Heart left ventricle (tissue), 16 donors: ENCODE measurements at regions not wholly inside any gene's neighbourhood (a gene's known extent, or its start where the extent isn't known, plus 50 kb on each side); places are given as distances from the start of the nearest gene placed in this dataset.

Experiments
- ATAC-seq, 4 donors: fragments of 200-7000 bp; cut with Tn5 transposase; one replicate each; pipeline ENCODE4 v1.9.1; 2020 to 2022; ENCODE audit warnings: moderate library complexity in 4 of 4, mild to moderate bottlenecking in 3 of 4, moderate number of reproducible peaks in 1 of 4
- DNase-seq, 5 donors: peaks; one replicate each; pipeline ENCODE4 v3.0.0-alpha.2; 2020
- H3K27ac ChIP-seq, 12 donors: fragments of 200-600 bp; sonication (generic) in 4 of 12; one replicate each; pipeline versions ENCODE4 v1.5.0 to v1.8.0; 2016 to 2022; ENCODE audit warnings: mild to moderate bottlenecking in 2 of 12
- H3K27me3 ChIP-seq, 9 donors: fragments of 200-600 bp; sonication (generic) in 2 of 9; one replicate each; pipeline versions ENCODE4 v1.5.1 to v1.8.0; 2016 to 2022; ENCODE audit warnings: mild to moderate bottlenecking in 3 of 9
- H3K36me3 ChIP-seq, 9 donors: fragments of 200-600 bp; sonication (generic) in 2 of 9; one replicate each; pipeline versions ENCODE4 v1.5.0 to v1.8.0; 2018 to 2022; ENCODE audit warnings: mild to moderate bottlenecking in 2 of 9
- H3K4me1 ChIP-seq, 12 donors: fragments of 200-600 bp; sonication (generic) in 4 of 12; one replicate each; pipeline versions ENCODE4 v1.5.0 to v1.8.0; 2016 to 2022; ENCODE audit warnings: mild to moderate bottlenecking in 3 of 12
- H3K4me3 ChIP-seq, 12 donors: fragments of 200-600 bp; sonication (generic) in 4 of 12; one replicate each; pipeline versions ENCODE4 v1.5.0 to v1.8.0; 2017 to 2022; ENCODE audit warnings: mild to moderate bottlenecking in 9 of 12, moderate library complexity in 4 of 12
- H3K9me3 ChIP-seq, 12 donors: fragments of 200-600 bp; sonication (generic) in 4 of 12; one replicate each; pipeline versions ENCODE4 v1.5.0 to v1.8.0; 2016 to 2022; ENCODE audit warnings: mild to moderate bottlenecking in 1 of 12
- POLR2A ChIP-seq, 2 donors: fragments of 450-650 bp; IDR thresholded peaks; one replicate each; pipeline ENCODE4 v1.6.1; 2017; ENCODE audit warnings: antibody characterized with exemption in 2 of 2, mild to moderate bottlenecking in 2 of 2, moderate library complexity in 2 of 2
- WGBS, 4 donors: extraction: QIAGEN DNeasy Blood & Tissue Kit in 2 of 4; methylation state at CpG; one replicate each; pipeline versions ENCODE4 v1.1.5 to v1.1.7; 2013 to 2018; 5-methylcytosine and 5-hydroxymethylcytosine counted together
- intact Hi-C, 10 donors: fragments of 100-400 bp; cut with DNase I; formaldehyde crosslinking; loops; one replicate each; pipeline versions ENCODE4 v1.11.1 to v1.14.2; 2022
- TF ChIP-seq, protein P1 (sequence below), 12 donors: fragments of 200-600 bp; sonication (generic) in 4 of 12; IDR thresholded peaks; one replicate each; pipeline versions ENCODE4 v1.5.0 to v1.8.0; 2018 to 2022; ENCODE audit warnings: antibody characterized with exemption in 12 of 12, mild to moderate bottlenecking in 5 of 12
- donor health status: ischemic (EF 13 %, LVEDD 7.1; RV severe dilation, severe dysfunction).
- donor health status: healthy with polysubstance abuse.
- donor health status: DM: no; HTN: yes; CAD: no.
- donor health status: DM: no; HTN: no; CAD: no.
- donor health status: ischemic (EF 25% LVEDD 6.9; RV normal size, moderate dysfunction).
- donor health status: ischemic (EF 25% LVEDD 5.7; RV mildly dilated, moderate dysfunction).
- donor health status: healthy.
- donor health status: DM: yes; HTN: yes; CAD: no.
- donor health status: ischemic (EF 35%, LVEDD 5.7; RV mildly dilated, moderate dysfunction).
- donor health status: nonischemic (EF 11% LVEDD 7.7; RV severe dilation, severe dysfunction).
- donor health status: DM: yes; HTN: yes; CAD: no.
- donor health status: PGD.
- donor health status: ischemic (EF 29% LVEDD 5.4; RV normal size, mild dysfunction).
- donor health status: nonischemic (EF 23%, LVEDD 6.1; RV moderate dilation, normal function).

DNA sequence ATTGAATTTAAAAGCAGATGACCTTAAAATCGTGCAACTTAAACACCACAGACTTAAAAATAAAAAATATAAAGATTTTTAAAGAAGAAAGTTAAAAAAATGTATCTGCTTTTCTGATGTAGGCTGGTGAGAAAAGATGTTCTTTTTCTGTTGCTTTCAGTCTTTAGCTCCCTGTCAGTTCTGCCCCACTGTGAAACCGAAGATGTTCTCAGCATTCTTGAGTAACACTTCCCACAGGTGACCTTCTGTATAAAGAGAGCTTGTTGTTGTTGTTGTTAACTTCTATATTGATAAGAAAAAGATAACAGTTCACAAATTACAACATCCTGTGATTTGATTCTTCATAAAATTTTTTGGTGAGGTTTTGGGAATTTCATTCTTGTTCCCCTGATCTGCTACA lies 377.9 kb upstream of the RGS6 start:
- H3K27ac ChIP-seq = peak overlapping the region in 1 of 12 donors; percentile 53
- H3K9me3 ChIP-seq = no peaks in the 10 kb centered on the region
- no peaks in the 10 kb centered on the region for H3K27me3 ChIP-seq
- no peak overlapping the region for H3K4me3 ChIP-seq
- H3K4me1 ChIP-seq = peaks cover 0 to 24% (median 0%) of the 10 kb centered on the region in 12 donors
- no peak for DNase-seq
- no peaks in the 10 kb centered on the region for H3K36me3 ChIP-seq
- WGBS, 4 donors = 87 to 94% (median 92%) methylated on average over 2 of the region's 2 CpGs
- TF ChIP-seq POLR2A (IDR thresholded peaks at IDR 0.05) = no peak
- TF ChIP-seq, protein P1, sequence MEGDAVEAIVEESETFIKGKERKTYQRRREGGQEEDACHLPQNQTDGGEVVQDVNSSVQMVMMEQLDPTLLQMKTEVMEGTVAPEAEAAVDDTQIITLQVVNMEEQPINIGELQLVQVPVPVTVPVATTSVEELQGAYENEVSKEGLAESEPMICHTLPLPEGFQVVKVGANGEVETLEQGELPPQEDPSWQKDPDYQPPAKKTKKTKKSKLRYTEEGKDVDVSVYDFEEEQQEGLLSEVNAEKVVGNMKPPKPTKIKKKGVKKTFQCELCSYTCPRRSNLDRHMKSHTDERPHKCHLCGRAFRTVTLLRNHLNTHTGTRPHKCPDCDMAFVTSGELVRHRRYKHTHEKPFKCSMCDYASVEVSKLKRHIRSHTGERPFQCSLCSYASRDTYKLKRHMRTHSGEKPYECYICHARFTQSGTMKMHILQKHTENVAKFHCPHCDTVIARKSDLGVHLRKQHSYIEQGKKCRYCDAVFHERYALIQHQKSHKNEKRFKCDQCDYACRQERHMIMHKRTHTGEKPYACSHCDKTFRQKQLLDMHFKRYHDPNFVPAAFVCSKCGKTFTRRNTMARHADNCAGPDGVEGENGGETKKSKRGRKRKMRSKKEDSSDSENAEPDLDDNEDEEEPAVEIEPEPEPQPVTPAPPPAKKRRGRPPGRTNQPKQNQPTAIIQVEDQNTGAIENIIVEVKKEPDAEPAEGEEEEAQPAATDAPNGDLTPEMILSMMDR (IDR thresholded peaks at IDR 0.05) = no peak
- no peak for ATAC-seq
- intact Hi-C loops = no loop called here

DNA sequence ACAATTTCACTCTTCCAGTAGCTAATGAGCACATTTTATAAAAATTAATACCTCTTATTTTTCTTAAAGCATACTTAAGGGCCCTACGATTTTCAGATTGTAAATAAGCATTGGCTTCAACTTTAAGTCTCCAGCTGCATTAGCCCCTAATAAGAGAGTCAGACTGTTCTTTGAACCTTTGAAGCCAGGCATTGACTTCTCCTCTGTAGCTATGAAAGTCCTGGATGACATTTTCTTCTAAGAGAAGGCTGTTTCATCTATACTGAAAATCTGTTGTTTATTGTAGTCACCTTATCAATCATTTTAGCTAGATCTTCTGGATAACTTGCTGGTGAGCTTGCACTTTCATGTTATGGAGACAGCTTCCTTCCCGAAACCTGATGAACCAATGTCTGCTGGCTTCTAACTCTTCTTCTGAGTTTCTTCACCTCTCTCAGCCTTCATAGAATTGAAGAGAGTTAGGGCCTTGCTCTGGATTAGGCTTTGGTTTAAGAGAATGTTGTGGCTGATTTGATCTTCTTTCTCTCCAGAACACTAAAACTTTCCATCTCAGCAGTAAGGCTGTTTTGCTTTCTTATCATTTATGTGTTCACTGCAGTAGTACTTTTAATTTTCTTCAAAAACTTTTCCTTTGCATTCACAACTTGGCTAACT lies 377.1 kb upstream of the RGS6 start:
- H3K4me3 ChIP-seq = no peak overlapping the region
- 96 to 99% (median 96%) methylated on average over 2 of the region's 2 CpGs for WGBS, 4 donors
- no peak for DNase-seq
- H3K27ac ChIP-seq = peak overlapping the region in 2 of 12 donors; percentile 8 to 53
- no peaks in the 10 kb centered on the region for H3K9me3 ChIP-seq
- intact Hi-C loops = no loop called here
- ATAC-seq = no peak
- no peaks in the 10 kb centered on the region for H3K36me3 ChIP-seq
- no peak for TF ChIP-seq POLR2A (IDR thresholded peaks at IDR 0.05)
- TF ChIP-seq, protein P1 (IDR thresholded peaks at IDR 0.05) = no peak
- peaks cover 0 to 22% (median 0%) of the 10 kb centered on the region in 12 donors for H3K4me1 ChIP-seq
- no peaks in the 10 kb centered on the region for H3K27me3 ChIP-seq

DNA sequence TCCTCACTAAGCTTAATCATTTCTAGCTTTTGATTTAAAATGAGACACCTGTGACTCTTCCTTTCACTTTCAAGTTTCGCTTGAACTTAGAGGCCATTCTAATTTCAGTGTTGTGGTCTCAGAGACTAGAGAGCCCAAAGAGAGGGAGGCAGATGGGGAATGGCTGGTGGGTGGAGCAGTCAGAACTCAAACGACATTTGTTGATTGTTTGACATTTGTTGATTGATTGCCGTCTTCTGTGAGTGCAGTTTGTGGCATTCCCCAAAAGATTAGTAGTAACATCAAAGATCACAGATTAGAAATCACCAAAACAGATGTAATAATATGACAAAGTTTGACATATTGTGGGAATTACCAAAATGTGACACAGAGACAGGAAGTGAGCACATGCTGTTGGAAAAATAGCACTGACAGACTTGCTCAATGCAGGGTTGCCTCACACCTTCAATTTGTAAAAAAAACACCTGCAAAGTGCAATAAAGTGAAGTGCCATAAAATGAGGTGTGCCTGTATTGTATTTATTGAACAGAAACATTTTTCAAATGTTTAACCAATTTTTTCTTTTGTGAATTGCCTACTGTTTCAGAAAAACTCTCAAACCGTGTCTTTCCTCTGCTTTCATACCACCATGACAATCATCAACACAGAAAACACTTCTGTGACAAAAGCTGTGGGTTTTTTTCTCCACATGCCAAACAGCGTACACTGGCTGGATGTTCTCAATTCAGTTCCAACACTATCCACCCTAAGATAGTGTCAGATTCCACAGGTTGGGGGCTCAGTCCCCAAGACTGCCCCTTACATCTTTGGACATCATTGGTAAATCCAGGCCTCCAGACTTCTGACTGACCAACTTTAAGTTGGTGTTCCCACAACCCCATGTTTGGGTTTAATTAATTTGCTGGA lies 376.3 kb upstream of the RGS6 start:
- H3K4me3 ChIP-seq = no peak overlapping the region
- no peaks in the 10 kb centered on the region for H3K27me3 ChIP-seq
- no peak for TF ChIP-seq POLR2A (IDR thresholded peaks at IDR 0.05)
- TF ChIP-seq, protein P1 (IDR thresholded peaks at IDR 0.05) = no peak
- 65 to 75% (median 70%) methylated on average over 5 of the region's 5 CpGs for WGBS, 4 donors
- DNase-seq (no peak), ATAC-seq (no peak)
- no peaks in the 10 kb centered on the region for H3K9me3 ChIP-seq
- H3K4me1 ChIP-seq = peaks cover 0 to 20% (median 0%) of the 10 kb centered on the region in 12 donors
- intact Hi-C loops = no loop called here
- H3K27ac ChIP-seq = peak overlapping the region in 2 of 12 donors; percentile 8 to 53
- no peaks in the 10 kb centered on the region for H3K36me3 ChIP-seq

DNA sequence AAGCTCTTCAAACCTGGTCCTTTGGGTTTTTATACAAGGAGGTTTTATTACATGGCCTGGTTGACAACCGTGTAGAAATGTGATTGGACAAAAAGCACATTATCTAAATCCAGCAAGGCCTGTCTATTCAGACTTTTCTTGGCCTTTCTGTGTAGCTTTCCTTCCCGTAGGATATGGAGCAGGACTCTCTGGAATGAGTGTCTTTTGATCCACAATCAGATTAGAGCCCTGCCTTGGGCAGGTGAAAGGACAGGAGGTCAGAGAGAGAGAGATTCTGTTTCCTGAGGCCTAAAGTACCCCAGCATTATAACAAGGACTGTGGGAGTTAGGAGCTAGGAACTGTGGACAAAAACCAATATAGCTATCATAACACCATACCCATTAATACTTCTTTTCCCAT lies 375.5 kb upstream of the RGS6 start:
- DNase-seq (no peak), ATAC-seq (no peak)
- H3K27me3 ChIP-seq = no peaks in the 10 kb centered on the region
- no peak overlapping the region for H3K27ac ChIP-seq
- H3K4me3 ChIP-seq = no peak overlapping the region
- intact Hi-C loops = no loop called here
- no peak for TF ChIP-seq POLR2A (IDR thresholded peaks at IDR 0.05)
- TF ChIP-seq, protein P1 (IDR thresholded peaks at IDR 0.05) = no peak
- peaks cover 0 to 20% (median 0%) of the 10 kb centered on the region in 12 donors for H3K4me1 ChIP-seq
- WGBS, 4 donors = 83 to 88% (median 86%) methylated on average over 2 of the region's 2 CpGs
- H3K9me3 ChIP-seq = no peaks in the 10 kb centered on the region
- no peaks in the 10 kb centered on the region for H3K36me3 ChIP-seq
